ENCODE measurements at regions not wholly inside any gene's neighbourhood (a gene's known extent, or its start where the extent isn't known, plus 50 kb on each side); places are given as distances from the start of the nearest gene placed in this dataset.

DNA sequence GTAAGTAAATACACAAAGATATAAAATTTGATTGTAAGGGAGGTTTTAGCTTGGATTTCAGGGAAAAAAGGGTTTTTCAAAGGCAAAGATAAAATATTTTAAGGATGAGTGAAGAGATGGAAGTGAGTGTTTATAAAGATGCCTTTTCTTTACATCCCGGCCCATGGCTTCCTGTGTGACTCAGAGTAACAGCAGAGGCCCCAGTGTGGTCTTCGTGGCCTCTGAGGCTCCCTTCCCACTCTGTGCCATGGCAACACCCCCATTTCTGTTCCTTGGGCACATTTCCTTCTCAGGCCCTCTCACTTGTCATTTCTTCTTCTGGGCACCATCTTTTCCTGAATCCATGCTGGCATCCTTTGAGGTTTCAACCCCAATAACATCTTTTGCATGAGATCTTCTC lies 92.6 kb upstream of the TMEM18 start:
- no peaks in the 10 kb centered on the region for H3K36me3 ChIP-seq
- H3K9me3 ChIP-seq: no peaks in the 10 kb centered on the region
- TF ChIP-seq, protein P1, sequence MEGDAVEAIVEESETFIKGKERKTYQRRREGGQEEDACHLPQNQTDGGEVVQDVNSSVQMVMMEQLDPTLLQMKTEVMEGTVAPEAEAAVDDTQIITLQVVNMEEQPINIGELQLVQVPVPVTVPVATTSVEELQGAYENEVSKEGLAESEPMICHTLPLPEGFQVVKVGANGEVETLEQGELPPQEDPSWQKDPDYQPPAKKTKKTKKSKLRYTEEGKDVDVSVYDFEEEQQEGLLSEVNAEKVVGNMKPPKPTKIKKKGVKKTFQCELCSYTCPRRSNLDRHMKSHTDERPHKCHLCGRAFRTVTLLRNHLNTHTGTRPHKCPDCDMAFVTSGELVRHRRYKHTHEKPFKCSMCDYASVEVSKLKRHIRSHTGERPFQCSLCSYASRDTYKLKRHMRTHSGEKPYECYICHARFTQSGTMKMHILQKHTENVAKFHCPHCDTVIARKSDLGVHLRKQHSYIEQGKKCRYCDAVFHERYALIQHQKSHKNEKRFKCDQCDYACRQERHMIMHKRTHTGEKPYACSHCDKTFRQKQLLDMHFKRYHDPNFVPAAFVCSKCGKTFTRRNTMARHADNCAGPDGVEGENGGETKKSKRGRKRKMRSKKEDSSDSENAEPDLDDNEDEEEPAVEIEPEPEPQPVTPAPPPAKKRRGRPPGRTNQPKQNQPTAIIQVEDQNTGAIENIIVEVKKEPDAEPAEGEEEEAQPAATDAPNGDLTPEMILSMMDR (IDR thresholded peaks at IDR 0.05): no peak
- TF ChIP-seq POLR2AphosphoS5 (IDR thresholded peaks at IDR 0.05; ENCODE audit: insufficient read depth in 1 of 2, low read depth in 1 of 2) (no peak), POLR2A (IDR thresholded peaks at IDR 0.05) (no peak)
- H3K27ac ChIP-seq: no peak overlapping the region
- intact Hi-C loops (cut with DNase I): loop anchor here (10.0 kb wide), 1 partner anchor 1705 kb away; no protein-coding TSS in a partner anchor
- DNase-seq (ENCODE audit: extremely low spot score in 2 of 2): peak in 1 of 2 donors; percentile 37
- H3K4me3 ChIP-seq: no peak overlapping the region
- no peaks in the 10 kb centered on the region for H3K27me3 ChIP-seq
- no peaks in the 10 kb centered on the region for H3K4me1 ChIP-seq

DNA sequence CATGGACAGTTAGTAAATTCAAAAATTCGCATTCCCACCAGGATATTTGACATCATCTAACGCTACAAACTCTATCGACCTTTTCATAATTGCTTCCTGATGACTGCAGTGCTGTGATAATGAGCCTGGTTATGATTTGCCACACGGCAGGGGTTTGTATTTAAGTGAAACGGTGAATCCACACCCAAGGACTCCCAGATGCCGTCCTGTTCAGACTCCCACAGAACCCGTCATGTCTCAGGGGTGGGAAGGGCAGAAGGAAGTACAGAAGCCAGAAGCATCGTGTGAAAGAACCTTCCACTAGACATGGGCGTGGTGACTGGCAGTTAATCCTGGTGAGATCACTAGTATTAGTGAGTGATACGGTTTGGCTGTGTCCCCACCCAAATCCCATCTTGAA lies 91.2 kb upstream of the TMEM18 start:
- no peak for DNase-seq (ENCODE audit: extremely low spot score in 2 of 2)
- H3K27ac ChIP-seq: no peak overlapping the region
- no peak overlapping the region for H3K4me3 ChIP-seq
- H3K27me3 ChIP-seq: no peaks in the 10 kb centered on the region
- TF ChIP-seq, protein P1 (IDR thresholded peaks at IDR 0.05): no peak
- TF ChIP-seq POLR2AphosphoS5 (IDR thresholded peaks at IDR 0.05; ENCODE audit: insufficient read depth in 1 of 2, low read depth in 1 of 2) (no peak), POLR2A (IDR thresholded peaks at IDR 0.05) (no peak)
- H3K4me1 ChIP-seq: no peaks in the 10 kb centered on the region
- no peaks in the 10 kb centered on the region for H3K36me3 ChIP-seq
- no peaks in the 10 kb centered on the region for H3K9me3 ChIP-seq
- intact Hi-C loops (cut with DNase I): no loop called here

DNA sequence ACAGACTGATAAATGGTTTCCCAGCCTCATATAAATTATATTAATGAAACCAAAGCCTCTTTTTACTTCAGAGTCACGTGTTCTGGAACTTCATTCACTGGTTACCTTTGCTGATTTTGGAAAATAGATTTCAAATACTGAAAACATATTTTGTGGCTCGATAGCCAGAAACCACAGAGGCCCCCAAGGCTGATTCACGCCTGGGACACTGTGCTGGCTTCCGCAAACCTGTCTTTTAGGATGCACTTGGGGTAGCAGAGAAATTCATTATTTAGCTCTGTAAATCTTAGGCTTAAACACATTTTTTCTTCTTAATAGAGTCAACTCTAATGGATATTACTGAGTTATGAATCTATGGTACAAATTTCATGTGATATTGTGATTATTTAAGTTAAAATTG lies 90.7 kb upstream of the TMEM18 start:
- no peaks in the 10 kb centered on the region for H3K36me3 ChIP-seq
- intact Hi-C loops (cut with DNase I): no loop called here
- no peak for DNase-seq (ENCODE audit: extremely low spot score in 2 of 2)
- H3K27ac ChIP-seq: no peak overlapping the region
- H3K4me3 ChIP-seq: no peak overlapping the region
- H3K9me3 ChIP-seq: no peaks in the 10 kb centered on the region
- TF ChIP-seq, protein P1 (IDR thresholded peaks at IDR 0.05): no peak
- TF ChIP-seq POLR2AphosphoS5 (IDR thresholded peaks at IDR 0.05; ENCODE audit: insufficient read depth in 1 of 2, low read depth in 1 of 2) (no peak), POLR2A (IDR thresholded peaks at IDR 0.05) (no peak)
- H3K4me1 ChIP-seq: no peaks in the 10 kb centered on the region
- no peaks in the 10 kb centered on the region for H3K27me3 ChIP-seq

DNA sequence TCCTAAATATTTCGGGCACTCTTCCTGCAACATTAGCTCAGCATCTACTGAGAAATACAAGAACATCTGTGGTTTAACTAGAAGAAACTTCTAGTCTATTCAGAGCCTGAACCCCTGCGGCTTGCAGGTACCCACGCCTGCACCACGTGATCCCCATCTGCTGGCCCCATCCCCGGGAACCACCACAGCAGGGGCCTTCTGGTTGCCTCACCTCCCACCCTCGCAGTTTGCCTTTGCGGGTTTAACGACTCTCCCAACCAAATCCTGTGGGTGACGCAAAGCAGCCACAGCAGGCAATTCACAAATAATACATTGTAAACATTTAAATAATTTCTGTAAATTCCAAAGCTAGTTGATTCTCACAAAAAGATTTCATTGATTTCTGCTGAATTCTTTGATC lies 90.2 kb upstream of the TMEM18 start:
- TF ChIP-seq POLR2AphosphoS5 (IDR thresholded peaks at IDR 0.05; ENCODE audit: insufficient read depth in 1 of 2, low read depth in 1 of 2) (no peak), POLR2A (IDR thresholded peaks at IDR 0.05) (no peak)
- intact Hi-C loops (cut with DNase I): no loop called here
- DNase-seq (ENCODE audit: extremely low spot score in 2 of 2): no peak
- H3K27ac ChIP-seq: no peak overlapping the region
- H3K9me3 ChIP-seq: no peaks in the 10 kb centered on the region
- H3K27me3 ChIP-seq: no peaks in the 10 kb centered on the region
- H3K4me3 ChIP-seq: no peak overlapping the region
- no peaks in the 10 kb centered on the region for H3K4me1 ChIP-seq
- no peaks in the 10 kb centered on the region for H3K36me3 ChIP-seq

DNA sequence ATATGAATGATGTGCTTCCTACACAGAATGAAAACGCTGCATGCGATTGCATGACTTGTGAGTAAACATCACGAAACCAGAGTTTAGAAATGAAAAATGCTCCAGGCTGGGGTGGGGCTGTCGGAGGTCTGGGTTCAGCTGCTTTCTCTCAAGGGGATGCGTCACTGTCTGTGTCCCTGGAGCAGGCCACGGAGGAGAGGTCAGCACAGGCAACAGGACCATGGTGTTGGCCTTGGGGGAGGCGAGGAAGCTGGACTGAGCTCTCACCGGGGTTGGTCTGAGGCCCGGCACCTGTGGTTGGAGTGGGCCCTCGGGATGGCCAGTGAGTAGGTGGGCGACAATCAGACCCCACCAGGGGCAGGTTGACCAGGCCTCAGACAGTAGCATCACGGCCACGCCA lies 89.0 kb upstream of the TMEM18 start:
- Histone ChIP-seq H3K4me3 (no peak overlapping the region), H3K27ac (no peak overlapping the region), H3K9me3 (no peaks in the 10 kb centered on the region), H3K4me1 (no peaks in the 10 kb centered on the region), H3K27me3 (no peaks in the 10 kb centered on the region), H3K36me3 (no peaks in the 10 kb centered on the region)
- no peak for TF ChIP-seq POLR2AphosphoS5 (IDR thresholded peaks at IDR 0.05; ENCODE audit: insufficient read depth in 1 of 2, low read depth in 1 of 2)
- intact Hi-C loops (cut with DNase I): no loop called here
- peak in 1 of 2 donors; percentile 95 for DNase-seq (ENCODE audit: extremely low spot score in 2 of 2)

DNA sequence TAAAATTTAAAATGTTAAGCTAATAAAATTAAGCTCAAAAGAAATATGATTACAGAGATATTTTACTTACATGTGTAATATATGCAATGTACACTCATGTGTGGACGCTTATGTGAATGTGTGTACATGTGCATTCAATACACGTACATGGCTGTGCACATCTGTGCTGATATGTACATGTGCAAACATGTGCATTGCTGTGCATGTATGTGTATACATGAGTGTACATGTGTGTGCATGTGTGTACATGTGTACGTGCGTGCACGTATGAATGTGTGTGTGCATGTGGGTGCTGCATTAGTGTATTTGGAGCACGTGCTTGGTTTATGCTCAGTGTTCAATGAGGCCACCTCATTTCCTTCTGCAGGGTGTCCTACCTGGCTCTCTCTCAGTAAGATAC lies 88.2 kb upstream of the TMEM18 start:
- Histone ChIP-seq H3K27me3 (no peaks in the 10 kb centered on the region), H3K4me1 (no peaks in the 10 kb centered on the region), H3K27ac (no peak overlapping the region), H3K36me3 (no peaks in the 10 kb centered on the region), H3K9me3 (no peaks in the 10 kb centered on the region), H3K4me3 (no peak overlapping the region)
- DNase-seq (ENCODE audit: extremely low spot score in 2 of 2): no peak
- TF ChIP-seq POLR2AphosphoS5 (IDR thresholded peaks at IDR 0.05; ENCODE audit: insufficient read depth in 1 of 2, low read depth in 1 of 2) (no peak), POLR2A (IDR thresholded peaks at IDR 0.05) (no peak)
- TF ChIP-seq, protein P1 (IDR thresholded peaks at IDR 0.05): no peak
- intact Hi-C loops (cut with DNase I): no loop called here
